Prostate gland (tissue), 2 donors: ENCODE measurements at regions not wholly inside any gene's neighbourhood (a gene's known extent, or its start where the extent isn't known, plus 50 kb on each side); places are given as distances from the start of the nearest gene placed in this dataset.

Experiments used
- DNase-seq: peaks from one replicate; pipeline ENCODE4 v3.0.0-alpha.2; 2019; ENCODE audit warnings: low spot score
- H3K27ac ChIP-seq, 2 donors: fragments of 200-600 bp; sonication (generic); 2 replicates each; pipeline ENCODE4 v1.5.1; 2017 to 2019
- H3K27me3 ChIP-seq: fragments of 200-600 bp; sonication (generic); replicated peaks from 2 replicates; pipeline ENCODE4 v1.5.1; 2019; ENCODE audit not compliant: insufficient read depth
- H3K36me3 ChIP-seq, 2 donors: fragments of 200-600 bp; sonication (generic); 1 replicate in 1 of 2; 2 replicates in 1 of 2; pipeline versions ENCODE4 v1.5.1 to v1.8.1; 2017 to 2019
- H3K4me1 ChIP-seq: fragments of 200-600 bp; sonication (generic); replicated peaks from 2 replicates; pipeline ENCODE4 v1.5.1; 2019
- H3K4me3 ChIP-seq, 2 donors: fragments of 200-600 bp; sonication (generic); 2 replicates each; pipeline ENCODE4 v1.5.1; 2017 to 2019
- H3K9me3 ChIP-seq: fragments of 200-600 bp; sonication (generic); 2 replicates; pipeline ENCODE4 v1.5.1; 2017
- CTCF ChIP-seq, 4 experiments: fragments of 200-600 bp in 2 of 4; fragments of 450-650 bp in 2 of 4; sonication (generic) in 2 of 4; IDR thresholded peaks; 1 replicate in 3 of 4; 2 replicates in 1 of 4; pipeline ENCODE4 v1.5.1; 2016 to 2019; ENCODE audit warnings: antibody characterized with exemption in 4 of 4, mild to moderate bottlenecking in 2 of 4, moderate library complexity in 2 of 4
- POLR2A ChIP-seq: fragments of 450-650 bp; IDR thresholded peaks from one replicate; pipeline ENCODE4 v1.6.1; 2016; ENCODE audit warnings: antibody characterized with exemption, mild to moderate bottlenecking
- POLR2AphosphoS5 ChIP-seq: sonication (generic); formaldehyde crosslinking; IDR thresholded peaks from one replicate; pipeline ENCODE4 v1.6.1; 2017; ENCODE audit warnings: antibody characterized with exemption
- whole genome bisulfite sequencing: methylation state at CpG from one replicate; pipeline ENCODE4 v1.1.5; 2018; 5-methylcytosine and 5-hydroxymethylcytosine counted together
- intact Hi-C: fragments of 100-400 bp; cut with DNase I; formaldehyde crosslinking; loops from one replicate; pipeline ENCODE4 v1.14.2; 2022

DNA sequence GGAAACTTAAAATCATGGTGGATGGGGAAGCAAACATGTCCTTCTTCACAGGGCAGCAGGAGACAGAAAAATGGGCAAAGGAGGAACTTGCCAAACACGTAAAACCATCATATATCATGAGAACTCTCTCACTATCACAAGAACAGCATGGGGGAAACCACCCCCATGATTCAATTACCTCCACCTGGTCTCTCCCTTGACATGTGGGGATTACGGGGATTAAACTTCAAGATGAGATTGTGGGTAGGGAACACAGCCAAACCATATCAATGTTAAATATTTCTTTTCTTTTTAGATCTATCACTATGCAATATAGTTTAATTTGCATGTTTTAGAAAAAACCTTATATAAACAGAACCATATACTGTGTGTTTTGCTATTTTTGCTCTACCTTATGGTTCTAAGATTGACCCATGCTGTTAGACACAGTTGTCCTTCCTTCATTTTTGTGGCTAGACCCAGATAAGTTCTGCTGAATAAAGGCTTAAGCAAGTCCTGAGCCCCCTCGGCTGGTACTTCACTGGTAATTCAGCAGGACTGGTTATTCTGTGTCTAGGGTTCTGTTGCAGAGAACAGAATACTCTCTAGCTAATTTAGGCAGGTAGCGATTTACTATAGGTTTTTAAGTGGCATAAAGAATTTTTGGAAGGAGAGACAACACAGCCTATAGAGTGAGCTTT lies 253.7 kb upstream of the HMGA2 start:
- no peaks in the 10 kb centered on the region for H3K9me3 ChIP-seq
- DNase-seq: no peak
- H3K36me3 ChIP-seq: no peaks in the 10 kb centered on the region
- H3K4me3 ChIP-seq: no peak overlapping the region
- no peak for TF ChIP-seq POLR2A
- no peak for TF ChIP-seq CTCF (IDR thresholded peaks at IDR 0.05)
- no peak for TF ChIP-seq POLR2AphosphoS5
- no peak overlapping the region for H3K27ac ChIP-seq
- WGBS: 91% methylated on average over 4 of the region's 4 CpGs
- no peaks in the 10 kb centered on the region for H3K27me3 ChIP-seq
- H3K4me1 ChIP-seq: no peaks in the 10 kb centered on the region
- intact Hi-C loops: no loop called here

DNA sequence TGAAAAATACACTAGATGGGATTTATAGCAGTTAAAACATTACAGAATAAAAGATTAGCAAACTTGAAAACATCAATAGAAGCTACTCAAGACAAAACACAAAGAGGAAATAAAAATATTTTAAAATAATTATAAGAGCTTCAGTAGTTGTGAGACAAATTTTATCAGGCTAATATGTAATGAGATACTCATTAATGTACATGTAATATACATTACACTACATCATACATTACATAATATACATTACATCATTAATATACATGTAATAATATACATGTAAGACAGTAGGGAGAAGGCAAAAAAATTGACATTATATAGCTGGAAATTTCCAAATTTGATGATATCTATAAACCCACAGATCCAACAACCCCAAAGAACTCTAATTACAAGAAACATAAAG lies 249.4 kb upstream of the HMGA2 start:
- intact Hi-C loops: no loop called here
- DNase-seq: no peak
- Histone ChIP-seq H3K36me3 (no peaks in the 10 kb centered on the region), H3K4me3 (no peak overlapping the region), H3K4me1 (no peaks in the 10 kb centered on the region), H3K9me3 (no peaks in the 10 kb centered on the region), H3K27ac (no peak overlapping the region), H3K27me3 (no peaks in the 10 kb centered on the region)
- no peak for TF ChIP-seq POLR2AphosphoS5
- no peak for TF ChIP-seq POLR2A
- TF ChIP-seq CTCF (IDR thresholded peaks at IDR 0.05): no peak

- TF ChIP-seq POLR2AphosphoS5: no peak
- no peak for TF ChIP-seq CTCF (IDR thresholded peaks at IDR 0.05)
- WGBS: 87% methylated on average over 3 of the region's 3 CpGs
- intact Hi-C loops: no loop called here
- no peaks in the 10 kb centered on the region for H3K27me3 ChIP-seq
- DNase-seq: no peak
- H3K27ac ChIP-seq: no peak overlapping the region
- H3K36me3 ChIP-seq: no peaks in the 10 kb centered on the region
- no peaks in the 10 kb centered on the region for H3K9me3 ChIP-seq
- no peak overlapping the region for H3K4me3 ChIP-seq
- no peaks in the 10 kb centered on the region for H3K4me1 ChIP-seq
These were observed 240.3 kb upstream of the HMGA2 start for GRCh38 chr12:65584016-65584415.

GRCh38 chr12:65585648-65586602 lies 238.4 kb upstream of the HMGA2 start:
- H3K4me3 ChIP-seq: no peak overlapping the region
- intact Hi-C loops: no loop called here
- DNase-seq: no peak
- H3K4me1 ChIP-seq: no peaks in the 10 kb centered on the region
- H3K27ac ChIP-seq: no peak overlapping the region
- TF ChIP-seq POLR2AphosphoS5 (no peak), POLR2A (no peak), CTCF (IDR thresholded peaks at IDR 0.05) (no peak)
- no peaks in the 10 kb centered on the region for H3K36me3 ChIP-seq
- no peaks in the 10 kb centered on the region for H3K9me3 ChIP-seq
- WGBS: 67% methylated on average over 3 of the region's 3 CpGs
- no peaks in the 10 kb centered on the region for H3K27me3 ChIP-seq
